ENCODE measurements at regions not wholly inside any gene's neighbourhood (a gene's known extent, or its start where the extent isn't known, plus 50 kb on each side); places are given as distances from the start of the nearest gene placed in this dataset.

DNA sequence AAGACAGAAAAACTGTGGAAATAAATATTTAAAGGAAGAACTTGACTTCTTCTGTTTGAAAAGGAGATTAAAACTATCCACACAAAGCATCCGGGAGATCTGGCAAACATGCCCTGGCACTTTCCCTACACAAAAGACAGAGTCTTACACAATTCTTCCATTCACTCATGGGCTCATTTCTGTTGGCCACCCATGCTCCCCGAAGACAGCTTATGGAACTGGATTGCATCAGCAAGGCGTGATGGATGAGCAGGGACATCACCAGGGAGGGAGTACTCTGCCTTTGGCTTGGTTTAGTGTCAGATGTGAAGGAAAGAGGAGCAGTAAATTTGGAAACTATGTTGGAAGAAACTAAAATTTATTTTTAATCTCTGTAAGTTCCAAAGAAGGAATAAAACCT is 379.3 kb downstream of the CD109 start:
- BruUV-seq (replicated peaks): no TSS peak
- TF ChIP-seq, protein P1, sequence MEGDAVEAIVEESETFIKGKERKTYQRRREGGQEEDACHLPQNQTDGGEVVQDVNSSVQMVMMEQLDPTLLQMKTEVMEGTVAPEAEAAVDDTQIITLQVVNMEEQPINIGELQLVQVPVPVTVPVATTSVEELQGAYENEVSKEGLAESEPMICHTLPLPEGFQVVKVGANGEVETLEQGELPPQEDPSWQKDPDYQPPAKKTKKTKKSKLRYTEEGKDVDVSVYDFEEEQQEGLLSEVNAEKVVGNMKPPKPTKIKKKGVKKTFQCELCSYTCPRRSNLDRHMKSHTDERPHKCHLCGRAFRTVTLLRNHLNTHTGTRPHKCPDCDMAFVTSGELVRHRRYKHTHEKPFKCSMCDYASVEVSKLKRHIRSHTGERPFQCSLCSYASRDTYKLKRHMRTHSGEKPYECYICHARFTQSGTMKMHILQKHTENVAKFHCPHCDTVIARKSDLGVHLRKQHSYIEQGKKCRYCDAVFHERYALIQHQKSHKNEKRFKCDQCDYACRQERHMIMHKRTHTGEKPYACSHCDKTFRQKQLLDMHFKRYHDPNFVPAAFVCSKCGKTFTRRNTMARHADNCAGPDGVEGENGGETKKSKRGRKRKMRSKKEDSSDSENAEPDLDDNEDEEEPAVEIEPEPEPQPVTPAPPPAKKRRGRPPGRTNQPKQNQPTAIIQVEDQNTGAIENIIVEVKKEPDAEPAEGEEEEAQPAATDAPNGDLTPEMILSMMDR (IDR thresholded peaks at IDR 0.05; ENCODE audit: unreplicated experiment): no peak
- H3K27ac Mint-ChIP-seq (ENCODE audit: low read depth, unreplicated experiment): no peak overlapping the region
- H3K4me3 Mint-ChIP-seq (ENCODE audit: unreplicated experiment): no peak overlapping the region
- H3K27me3 Mint-ChIP-seq (ENCODE audit: insufficient read depth, unreplicated experiment): no peaks in the 10 kb centered on the region
- H3K9me3 Mint-ChIP-seq (ENCODE audit: unreplicated experiment): no peaks in the 10 kb centered on the region
- DNase-seq (ENCODE audit: unreplicated experiment): peak; percentile 68
- intact Hi-C loops (cut with micrococcal nuclease): no loop called here
- peaks cover 12% of the 10 kb centered on the region for H3K4me1 Mint-ChIP-seq (ENCODE audit: insufficient read depth, unreplicated experiment)
- peaks cover 7% of the 10 kb centered on the region for H3K36me3 Mint-ChIP-seq (ENCODE audit: insufficient read depth, unreplicated experiment)
- POLR2A ChIA-PET: interaction anchor here (0.7 to 1.3 kb wide), 4 partner anchors 10 to 1168 kb away, joined by 3 to 8 read pairs (median 3); partner anchors contain the start of gene COX7A2
- CTCF ChIA-PET: interaction anchor here (3.9 kb wide), 1 partner anchor 16 kb away, joined by 45 read pairs; no protein-coding TSS in a partner anchor

DNA sequence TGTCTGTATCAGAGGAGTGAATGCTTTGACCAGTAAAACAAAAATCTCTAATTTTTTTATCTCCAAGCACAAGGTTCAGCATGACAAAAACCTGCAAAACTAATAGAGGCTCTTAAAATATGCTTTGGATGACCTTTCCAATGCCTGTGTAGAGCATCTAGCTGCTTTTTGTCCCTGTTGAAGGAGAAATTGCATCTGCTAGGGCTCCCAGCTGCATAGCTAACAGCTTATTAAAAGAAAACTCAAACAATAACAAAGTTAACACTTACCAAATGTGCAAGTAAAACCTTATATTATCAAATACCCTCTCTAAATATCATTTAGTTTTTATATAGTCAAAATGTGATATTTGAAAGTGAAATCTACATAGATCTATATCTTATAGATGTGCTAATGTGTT is 378.6 kb downstream of the CD109 start:
- intact Hi-C loops (cut with micrococcal nuclease): no loop called here
- Mint-ChIP-seq H3K9me3 (ENCODE audit: unreplicated experiment) (no peaks in the 10 kb centered on the region), H3K4me1 (ENCODE audit: insufficient read depth, unreplicated experiment) (peaks cover 12% of the 10 kb centered on the region), H3K27me3 (ENCODE audit: insufficient read depth, unreplicated experiment) (no peaks in the 10 kb centered on the region), H3K36me3 (ENCODE audit: insufficient read depth, unreplicated experiment) (peaks cover 7% of the 10 kb centered on the region), H3K27ac (ENCODE audit: low read depth, unreplicated experiment) (no peak overlapping the region), H3K4me3 (ENCODE audit: unreplicated experiment) (no peak overlapping the region)
- CTCF ChIA-PET: interaction anchor here (3.9 kb wide), 1 partner anchor 17 kb away, joined by 45 read pairs; no protein-coding TSS in a partner anchor
- DNase-seq (ENCODE audit: unreplicated experiment): no peak
- BruUV-seq (replicated peaks): TSS peak; percentile 58
- TF ChIP-seq, protein P1 (IDR thresholded peaks at IDR 0.05; ENCODE audit: unreplicated experiment): no peak
- POLR2A ChIA-PET: interaction anchor here (0.7 to 1.3 kb wide), 3 partner anchors 9 to 1169 kb away, joined by 3 to 8 read pairs (median 3); partner anchors contain the start of gene COX7A2

DNA sequence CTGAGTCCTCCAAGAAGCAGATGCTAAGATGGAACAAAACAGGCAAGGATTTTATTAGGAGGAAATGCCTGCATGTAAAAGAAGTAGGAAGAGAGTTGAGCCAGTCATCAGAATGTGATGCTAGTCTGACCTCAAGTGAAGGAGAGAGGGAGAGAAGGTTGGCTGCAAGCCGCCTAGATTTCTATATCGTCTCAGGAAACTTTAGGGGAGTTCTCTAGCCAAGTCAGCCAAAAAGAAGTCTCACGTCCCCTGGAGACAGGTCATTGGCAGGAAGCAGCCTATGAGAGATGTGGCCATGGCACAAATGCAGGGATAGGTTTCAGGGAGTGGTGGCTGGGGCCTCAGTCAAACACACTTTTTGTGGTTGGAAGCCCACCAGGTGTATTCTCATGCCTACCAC is 378.0 kb downstream of the CD109 start:
- Mint-ChIP-seq H3K36me3 (ENCODE audit: insufficient read depth, unreplicated experiment) (peaks cover 7% of the 10 kb centered on the region), H3K4me1 (ENCODE audit: insufficient read depth, unreplicated experiment) (peaks cover 12% of the 10 kb centered on the region), H3K4me3 (ENCODE audit: unreplicated experiment) (no peak overlapping the region), H3K27ac (ENCODE audit: low read depth, unreplicated experiment) (no peak overlapping the region), H3K27me3 (ENCODE audit: insufficient read depth, unreplicated experiment) (no peaks in the 10 kb centered on the region), H3K9me3 (ENCODE audit: unreplicated experiment) (no peaks in the 10 kb centered on the region)
- ChIA-PET POLR2A (interaction anchor here (1.3 kb wide), 1 partner anchor 1170 kb away, joined by 3 read pairs; the partner anchor contains the start of gene COX7A2), CTCF (interaction anchor here (0.8 to 3.9 kb wide), 2 partner anchors 17 to 90 kb away, joined by 4 to 45 read pairs; no protein-coding TSS in a partner anchor)
- no TSS peak for BruUV-seq (replicated peaks)
- no peak for DNase-seq (ENCODE audit: unreplicated experiment)
- TF ChIP-seq, protein P1 (IDR thresholded peaks at IDR 0.05; ENCODE audit: unreplicated experiment): no peak
- intact Hi-C loops (cut with micrococcal nuclease): no loop called here

DNA sequence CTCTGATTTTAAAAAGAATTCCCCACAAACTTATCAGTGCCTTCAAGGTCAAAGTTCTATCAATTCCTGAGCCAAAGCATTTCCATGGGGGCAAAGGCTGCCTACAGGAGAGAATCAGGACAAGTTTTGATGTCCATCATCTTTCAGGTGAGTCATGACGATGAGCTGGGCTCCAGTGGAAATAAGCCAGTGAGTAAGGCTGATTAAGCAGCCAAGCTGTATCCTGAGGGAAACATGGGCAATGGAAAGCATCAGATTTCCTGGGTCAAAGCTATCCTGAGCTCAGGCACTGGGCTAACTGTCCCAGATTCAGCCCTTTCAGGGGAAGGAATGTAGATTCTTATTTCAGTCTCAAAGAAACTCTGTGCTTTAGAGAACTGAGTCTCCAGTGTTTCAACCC is 377.4 kb downstream of the CD109 start:
- H3K9me3 Mint-ChIP-seq (ENCODE audit: unreplicated experiment): no peaks in the 10 kb centered on the region
- H3K27me3 Mint-ChIP-seq (ENCODE audit: insufficient read depth, unreplicated experiment): no peaks in the 10 kb centered on the region
- ChIA-PET POLR2A (no interaction called here), CTCF (interaction anchor here (0.6 to 0.8 kb wide), 2 partner anchors 89 to 1138 kb away, joined by 3 to 4 read pairs; no protein-coding TSS in a partner anchor)
- peaks cover 7% of the 10 kb centered on the region for H3K36me3 Mint-ChIP-seq (ENCODE audit: insufficient read depth, unreplicated experiment)
- peaks cover 12% of the 10 kb centered on the region for H3K4me1 Mint-ChIP-seq (ENCODE audit: insufficient read depth, unreplicated experiment)
- TF ChIP-seq, protein P1 (IDR thresholded peaks at IDR 0.05; ENCODE audit: unreplicated experiment): no peak
- H3K27ac Mint-ChIP-seq (ENCODE audit: low read depth, unreplicated experiment): no peak overlapping the region
- H3K4me3 Mint-ChIP-seq (ENCODE audit: unreplicated experiment): no peak overlapping the region
- peak; percentile 76 for DNase-seq (ENCODE audit: unreplicated experiment)
- BruUV-seq (replicated peaks): no TSS peak
- intact Hi-C loops (cut with micrococcal nuclease): no loop called here
